ENCODE measurements at regions not wholly inside any gene's neighbourhood (a gene's known extent, or its start where the extent isn't known, plus 50 kb on each side); places are given as distances from the start of the nearest gene placed in this dataset.

- no peak for TF ChIP-seq EZH2 (IDR thresholded peaks at IDR 0.05; ENCODE audit: insufficient read depth, poor library complexity, severe bottlenecking)
- no peak for TF ChIP-seq EZH2phosphoT487 (IDR thresholded peaks at IDR 0.05; ENCODE audit: insufficient read depth, low read depth)
Observed at GRCh38 chr6:97863697-97864096, 580.7 kb upstream of the MMS22L start.

Data from GM23248 (cell line).